Neuron (in vitro differentiated cells): ENCODE measurements at regions not wholly inside any gene's neighbourhood (a gene's known extent, or its start where the extent isn't known, plus 50 kb on each side); places are given as distances from the start of the nearest gene placed in this dataset.

Experiments
- H2AFZ ChIP-seq: one replicate; pipeline ENCODE4 v1.6.1; 2013; ENCODE audit warnings: low read depth, mild to moderate bottlenecking, inconsistent platforms, low read length, moderate library complexity
- H3K27me3 ChIP-seq: one replicate; pipeline ENCODE4 v1.6.1; 2013; ENCODE audit warnings: low read length; ENCODE audit not compliant: insufficient read depth
- H3K36me3 ChIP-seq: one replicate; pipeline ENCODE4 v1.6.1; 2013; ENCODE audit warnings: low read length; ENCODE audit not compliant: insufficient read depth
- H3K4me1 ChIP-seq: one replicate; pipeline ENCODE4 v1.6.1; 2013; ENCODE audit warnings: low read length; ENCODE audit not compliant: insufficient read depth
- H3K4me3 ChIP-seq: 2 replicates; pipeline ENCODE4 v1.5.1; 2013; ENCODE audit warnings: mild to moderate bottlenecking, low read length, moderate library complexity
- H3K9me3 ChIP-seq: one replicate; pipeline ENCODE4 v1.6.1; 2013; ENCODE audit warnings: low read length

GRCh38 chr10:64506963-64507362 is 985.8 kb downstream of the REEP3 start:
- Histone ChIP-seq H3K4me3 (no peak overlapping the region), H3K27me3 (no peaks in the 10 kb centered on the region), H3K9me3 (no peaks in the 10 kb centered on the region), H3K36me3 (no peaks in the 10 kb centered on the region), H3K4me1 (no peaks in the 10 kb centered on the region), H2AFZ (no peak overlapping the region)

- Histone ChIP-seq H3K36me3 (no peaks in the 10 kb centered on the region), H3K27me3 (no peaks in the 10 kb centered on the region), H2AFZ (no peak overlapping the region), H3K4me3 (no peak overlapping the region), H3K9me3 (no peaks in the 10 kb centered on the region), H3K4me1 (no peaks in the 10 kb centered on the region)
Observed at GRCh38 chr10:64507651-64508028, 986.4 kb downstream of the REEP3 start.

GRCh38 chr10:64508029-64508661 is 986.9 kb downstream of the REEP3 start:
- no peaks in the 10 kb centered on the region for H3K4me1 ChIP-seq
- H3K9me3 ChIP-seq, result no peaks in the 10 kb centered on the region
- no peak overlapping the region for H2AFZ ChIP-seq
- H3K4me3 ChIP-seq, result no peak overlapping the region
- H3K27me3 ChIP-seq, result no peaks in the 10 kb centered on the region
- no peaks in the 10 kb centered on the region for H3K36me3 ChIP-seq

GRCh38 chr10:64515970-64516699 is 994.9 kb downstream of the REEP3 start:
- H3K4me3 ChIP-seq, result no peak overlapping the region
- no peaks in the 10 kb centered on the region for H3K9me3 ChIP-seq
- no peaks in the 10 kb centered on the region for H3K4me1 ChIP-seq
- H3K36me3 ChIP-seq, result no peaks in the 10 kb centered on the region
- H2AFZ ChIP-seq, result no peak overlapping the region
- H3K27me3 ChIP-seq, result no peaks in the 10 kb centered on the region

- H3K4me3 ChIP-seq, result no peak overlapping the region
- H3K9me3 ChIP-seq, result no peaks in the 10 kb centered on the region
- H3K4me1 ChIP-seq, result no peaks in the 10 kb centered on the region
- no peaks in the 10 kb centered on the region for H3K27me3 ChIP-seq
- no peak overlapping the region for H2AFZ ChIP-seq
- H3K36me3 ChIP-seq, result no peaks in the 10 kb centered on the region
Observed at GRCh38 chr10:64518456-64518855, 997.3 kb downstream of the REEP3 start.

GRCh38 chr10:64519427-64519826 is 998.2 kb downstream of the REEP3 start:
- Histone ChIP-seq H3K4me3 (no peak overlapping the region), H3K27me3 (no peaks in the 10 kb centered on the region), H2AFZ (no peak overlapping the region), H3K4me1 (no peaks in the 10 kb centered on the region), H3K9me3 (no peaks in the 10 kb centered on the region), H3K36me3 (no peaks in the 10 kb centered on the region)

GRCh38 chr10:64519831-64520230 is 998.6 kb downstream of the REEP3 start:
- H3K36me3 ChIP-seq, result no peaks in the 10 kb centered on the region
- no peaks in the 10 kb centered on the region for H3K27me3 ChIP-seq
- no peaks in the 10 kb centered on the region for H3K9me3 ChIP-seq
- H3K4me3 ChIP-seq, result no peak overlapping the region
- H2AFZ ChIP-seq, result no peak overlapping the region
- no peaks in the 10 kb centered on the region for H3K4me1 ChIP-seq

GRCh38 chr10:64523065-64523759 is 1002.0 kb downstream of the REEP3 start:
- Histone ChIP-seq H3K27me3 (no peaks in the 10 kb centered on the region), H3K36me3 (no peaks in the 10 kb centered on the region), H3K4me1 (no peaks in the 10 kb centered on the region), H2AFZ (no peak overlapping the region), H3K9me3 (no peaks in the 10 kb centered on the region), H3K4me3 (no peak overlapping the region)

- Histone ChIP-seq H3K4me3 (no peak overlapping the region), H3K4me1 (no peaks in the 10 kb centered on the region), H3K27me3 (no peaks in the 10 kb centered on the region), H3K9me3 (no peaks in the 10 kb centered on the region), H2AFZ (no peak overlapping the region), H3K36me3 (no peaks in the 10 kb centered on the region)
Observed at GRCh38 chr10:64528294-64529002, 1007.2 kb downstream of the REEP3 start.

- no peak overlapping the region for H2AFZ ChIP-seq
- no peaks in the 10 kb centered on the region for H3K36me3 ChIP-seq
- H3K9me3 ChIP-seq, result no peaks in the 10 kb centered on the region
- no peaks in the 10 kb centered on the region for H3K4me1 ChIP-seq
- H3K27me3 ChIP-seq, result no peaks in the 10 kb centered on the region
- H3K4me3 ChIP-seq, result no peak overlapping the region
Observed at GRCh38 chr10:64529003-64529350, 1007.8 kb downstream of the REEP3 start.

GRCh38 chr10:64534616-64535015 is 1013.4 kb downstream of the REEP3 start:
- no peaks in the 10 kb centered on the region for H3K36me3 ChIP-seq
- H3K4me3 ChIP-seq, result no peak overlapping the region
- no peaks in the 10 kb centered on the region for H3K4me1 ChIP-seq
- no peaks in the 10 kb centered on the region for H3K9me3 ChIP-seq
- no peak overlapping the region for H2AFZ ChIP-seq
- H3K27me3 ChIP-seq, result no peaks in the 10 kb centered on the region

GRCh38 chr10:64535131-64535867 is 1014.1 kb downstream of the REEP3 start:
- Histone ChIP-seq H3K27me3 (no peaks in the 10 kb centered on the region), H2AFZ (no peak overlapping the region), H3K4me1 (no peaks in the 10 kb centered on the region), H3K36me3 (no peaks in the 10 kb centered on the region), H3K9me3 (no peaks in the 10 kb centered on the region), H3K4me3 (no peak overlapping the region)
